ENCODE measurements at regions not wholly inside any gene's neighbourhood (a gene's known extent, or its start where the extent isn't known, plus 50 kb on each side); places are given as distances from the start of the nearest gene placed in this dataset.
"Not testable (repeated sequence)": the region's sequence is repeated elsewhere in the genome, so short reads cannot be mapped to it uniquely, and the experiment has no call there.

DNA sequence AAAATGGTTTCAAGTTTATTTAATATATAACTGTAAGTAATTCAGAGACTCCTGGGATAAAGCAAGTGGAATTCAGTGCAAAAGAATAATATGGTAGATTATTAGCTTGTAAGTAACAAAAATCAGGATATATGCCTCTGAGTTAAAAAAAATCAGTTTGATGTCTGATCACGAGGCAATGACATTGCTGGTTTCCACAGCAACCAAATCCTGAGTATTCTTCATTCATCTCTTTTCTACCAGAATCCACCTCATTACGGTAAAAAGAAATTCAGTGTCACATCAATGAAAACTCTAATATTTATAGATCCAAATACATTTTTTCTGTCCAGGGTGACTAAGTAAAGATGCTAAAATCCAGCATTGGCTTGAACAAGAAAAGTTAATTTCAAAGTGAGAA, 642.3 kb upstream of the TMPRSS15 start:
- DNase-seq: no peak
- POLR2A ChIA-PET: no interaction called here
- H3K9me3 Mint-ChIP-seq: peaks cover 18% of the 10 kb centered on the region
- H3K4me3 Mint-ChIP-seq: no peak overlapping the region
- no peaks in the 10 kb centered on the region for H3K36me3 Mint-ChIP-seq (ENCODE audit: low read depth)
- no peak overlapping the region for H3K27ac Mint-ChIP-seq
- CTCF ChIA-PET: no interaction called here
- H3K27me3 Mint-ChIP-seq: no peaks in the 10 kb centered on the region
- H3K4me1 Mint-ChIP-seq: no peaks in the 10 kb centered on the region

DNA sequence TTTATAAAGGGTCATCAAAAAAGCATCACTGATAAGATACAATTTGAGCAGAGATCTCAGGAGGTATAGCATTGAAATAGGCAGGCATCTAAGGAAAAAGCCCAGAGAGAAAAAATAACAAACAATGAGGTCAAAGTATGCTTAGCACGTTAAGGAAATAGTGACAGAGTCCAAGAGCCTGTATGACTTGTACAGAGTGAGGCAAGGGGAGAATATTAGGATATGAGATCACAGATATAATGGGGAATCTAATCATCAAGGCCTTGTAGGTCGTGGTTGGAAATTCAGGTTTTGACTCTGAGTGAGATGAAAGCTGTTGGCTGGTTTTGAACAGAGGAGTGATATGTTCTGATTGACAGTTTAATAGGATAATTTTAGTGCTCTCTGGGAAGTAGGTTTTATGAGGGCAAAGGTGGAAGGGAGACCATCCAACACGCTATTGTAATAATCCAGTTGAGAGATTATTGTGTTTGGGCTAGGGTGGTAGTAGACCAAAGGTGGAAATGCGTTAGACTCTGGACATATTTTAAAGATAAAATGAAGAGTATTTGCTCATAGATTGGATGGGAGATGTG, 644.6 kb upstream of the TMPRSS15 start:
- CTCF ChIA-PET: no interaction called here
- Mint-ChIP-seq H3K4me1 (no peaks in the 10 kb centered on the region), H3K27ac (no peak overlapping the region), H3K9me3 (peaks cover 12% of the 10 kb centered on the region), H3K4me3 (no peak overlapping the region), H3K27me3 (no peaks in the 10 kb centered on the region), H3K36me3 (ENCODE audit: low read depth) (no peaks in the 10 kb centered on the region)
- no peak for DNase-seq
- POLR2A ChIA-PET: no interaction called here

DNA sequence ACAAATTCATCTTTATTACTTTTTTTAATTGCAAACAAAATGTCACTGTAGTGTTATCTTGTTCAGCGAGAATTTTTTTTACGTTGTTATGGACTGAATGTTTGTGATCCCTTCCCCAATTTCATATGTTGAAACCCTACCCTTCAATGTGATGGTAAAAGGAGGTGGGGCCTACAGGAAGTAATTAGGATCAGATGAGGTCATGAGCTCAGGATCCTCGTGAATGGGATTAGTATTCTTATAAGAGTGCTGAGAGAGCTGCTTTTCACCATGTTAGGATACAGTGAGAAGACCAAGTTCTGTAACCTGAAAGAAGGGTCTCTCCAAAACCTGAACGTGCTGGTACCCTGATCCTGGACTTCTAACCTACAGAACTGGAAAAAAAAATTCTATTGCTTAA, 646.0 kb upstream of the TMPRSS15 start:
- ChIA-PET POLR2A (no interaction called here), CTCF (no interaction called here)
- H3K36me3 Mint-ChIP-seq (ENCODE audit: low read depth): no peaks in the 10 kb centered on the region
- no peak overlapping the region for H3K27ac Mint-ChIP-seq
- no peaks in the 10 kb centered on the region for H3K4me1 Mint-ChIP-seq
- DNase-seq: no peak
- no peak overlapping the region for H3K4me3 Mint-ChIP-seq
- peaks cover 10% of the 10 kb centered on the region for H3K9me3 Mint-ChIP-seq
- H3K27me3 Mint-ChIP-seq: no peaks in the 10 kb centered on the region

DNA sequence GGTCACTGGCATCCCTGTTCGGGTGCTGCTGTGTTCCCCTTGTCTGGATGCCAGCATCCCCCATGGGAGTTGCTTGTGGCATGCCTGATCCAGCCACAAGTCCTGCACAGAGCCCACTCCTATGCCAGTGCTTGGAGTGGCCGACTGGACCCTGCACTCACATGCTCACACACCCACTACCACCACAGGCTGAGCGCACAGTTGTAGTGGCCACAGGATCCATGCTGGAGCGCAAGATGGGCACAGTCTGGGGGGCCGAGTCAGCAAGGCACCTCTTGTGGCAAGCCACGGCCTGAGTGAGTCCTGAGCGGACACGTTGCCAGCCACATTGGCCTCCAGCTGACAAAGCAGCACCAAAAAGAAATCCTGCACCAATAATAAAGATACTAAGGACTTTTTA, 661.6 kb upstream of the TMPRSS15 start:
- Mint-ChIP-seq H3K27ac (no peak overlapping the region), H3K36me3 (ENCODE audit: low read depth) (no peaks in the 10 kb centered on the region), H3K4me1 (no peaks in the 10 kb centered on the region), H3K4me3 (no peak overlapping the region), H3K27me3 (no peaks in the 10 kb centered on the region), H3K9me3 (peaks cover 16% of the 10 kb centered on the region)
- ChIA-PET POLR2A (no interaction called here), CTCF (no interaction called here)
- no peak for DNase-seq

DNA sequence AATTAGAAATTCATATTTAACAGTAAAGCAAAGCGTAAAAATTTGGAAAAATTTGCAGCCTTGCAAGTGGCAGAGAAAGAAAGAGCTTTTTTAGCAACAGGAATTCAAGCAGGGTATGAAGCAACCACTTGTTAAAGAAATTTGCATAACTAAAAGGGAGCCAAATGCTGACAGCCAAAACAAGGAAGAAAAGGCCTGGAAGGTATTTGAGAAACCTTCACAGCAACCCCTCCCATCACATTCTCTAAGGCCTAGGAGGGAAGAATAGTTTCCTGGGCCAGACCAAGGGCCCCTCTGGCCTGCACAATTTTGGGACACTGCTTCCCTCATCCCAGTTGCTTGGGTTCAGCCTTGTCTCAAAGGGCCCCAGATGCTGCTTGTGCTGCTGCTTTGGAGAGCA, 672.4 kb upstream of the TMPRSS15 start:
- no peak overlapping the region for H3K4me3 Mint-ChIP-seq
- H3K27me3 Mint-ChIP-seq: no peaks in the 10 kb centered on the region
- H3K4me1 Mint-ChIP-seq: no peaks in the 10 kb centered on the region
- peaks cover 23% of the 10 kb centered on the region for H3K9me3 Mint-ChIP-seq
- H3K36me3 Mint-ChIP-seq (ENCODE audit: low read depth): no peaks in the 10 kb centered on the region
- DNase-seq: no peak
- H3K27ac Mint-ChIP-seq: no peak overlapping the region
- CTCF ChIA-PET: no interaction called here
- POLR2A ChIA-PET: no interaction called here

DNA sequence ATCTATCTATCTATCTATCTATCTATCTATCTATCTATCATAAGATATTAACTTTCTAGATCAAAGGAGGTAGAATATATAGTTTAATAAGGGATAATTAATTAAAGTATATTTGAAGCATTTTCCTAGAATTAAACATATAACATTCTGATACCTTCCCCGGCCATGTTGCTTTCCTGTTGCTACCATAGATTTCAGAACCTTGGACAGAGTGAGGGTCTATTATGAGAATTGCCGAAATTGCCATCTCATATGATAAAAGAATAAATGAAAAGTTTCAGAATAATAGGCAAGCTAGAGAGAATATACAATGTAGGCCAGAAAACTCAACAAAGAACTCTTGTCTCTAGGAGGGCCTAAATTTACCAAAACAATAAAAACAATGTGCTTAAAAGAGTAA, 706.1 kb upstream of the TMPRSS15 start:
- no peaks in the 10 kb centered on the region for H3K27me3 Mint-ChIP-seq
- H3K9me3 Mint-ChIP-seq: peaks cover 10% of the 10 kb centered on the region
- POLR2A ChIA-PET: no interaction called here
- no peak overlapping the region for H3K27ac Mint-ChIP-seq
- DNase-seq: no peak
- H3K4me3 Mint-ChIP-seq: no peak overlapping the region
- no peaks in the 10 kb centered on the region for H3K4me1 Mint-ChIP-seq
- CTCF ChIA-PET: no interaction called here
- no peaks in the 10 kb centered on the region for H3K36me3 Mint-ChIP-seq (ENCODE audit: low read depth)

DNA sequence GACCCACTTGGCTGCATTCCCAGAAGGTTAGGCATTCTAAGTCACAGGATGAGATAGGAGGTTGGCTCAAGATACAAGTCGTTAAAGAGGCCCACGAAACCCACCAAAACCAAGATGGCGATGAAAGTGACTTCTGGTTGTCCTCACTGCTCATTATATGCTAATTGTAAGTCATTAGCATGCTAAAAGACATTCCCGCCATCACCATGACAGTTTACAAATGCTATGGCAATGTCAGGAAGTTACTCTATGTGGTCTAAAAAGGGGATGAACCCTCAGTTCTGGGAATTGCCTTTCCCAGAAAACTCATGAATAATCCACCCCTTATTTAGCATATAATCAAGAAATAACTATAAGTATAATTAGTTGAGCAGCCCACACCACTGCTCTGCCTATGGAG, 715.7 kb upstream of the TMPRSS15 start:
- CTCF ChIA-PET; H3K4me1 Mint-ChIP-seq; DNase-seq; H3K27me3 Mint-ChIP-seq; POLR2A ChIA-PET; H3K4me3 Mint-ChIP-seq; H3K27ac Mint-ChIP-seq; H3K36me3 Mint-ChIP-seq (ENCODE audit: low read depth): not testable (repeated sequence)
- H3K9me3 Mint-ChIP-seq: peaks cover 20% of the 10 kb centered on the region

DNA sequence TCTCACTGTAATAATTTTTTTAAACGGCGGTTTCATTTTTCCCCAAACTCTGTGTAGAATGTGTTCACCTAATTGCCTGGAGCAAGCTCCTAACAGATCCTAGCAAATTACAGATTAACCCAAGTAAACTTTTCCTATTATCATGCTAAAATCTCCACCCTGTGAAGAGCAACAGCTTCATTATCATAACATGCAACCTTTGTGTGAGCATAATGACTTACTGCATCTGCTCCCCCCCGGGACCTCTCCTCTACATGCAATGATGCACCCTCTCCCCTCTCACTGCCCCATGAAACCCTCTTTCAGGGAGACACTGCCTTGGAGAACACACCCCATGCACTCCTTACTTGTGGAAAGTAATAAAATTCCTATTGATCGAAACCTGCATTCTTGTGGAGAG, 717.0 kb upstream of the TMPRSS15 start:
- POLR2A ChIA-PET: no interaction called here
- H3K27me3 Mint-ChIP-seq: no peaks in the 10 kb centered on the region
- peaks cover 15% of the 10 kb centered on the region for H3K9me3 Mint-ChIP-seq
- no peaks in the 10 kb centered on the region for H3K36me3 Mint-ChIP-seq (ENCODE audit: low read depth)
- CTCF ChIA-PET: no interaction called here
- no peak overlapping the region for H3K27ac Mint-ChIP-seq
- H3K4me1 Mint-ChIP-seq: no peaks in the 10 kb centered on the region
- no peak for DNase-seq
- no peak overlapping the region for H3K4me3 Mint-ChIP-seq

DNA sequence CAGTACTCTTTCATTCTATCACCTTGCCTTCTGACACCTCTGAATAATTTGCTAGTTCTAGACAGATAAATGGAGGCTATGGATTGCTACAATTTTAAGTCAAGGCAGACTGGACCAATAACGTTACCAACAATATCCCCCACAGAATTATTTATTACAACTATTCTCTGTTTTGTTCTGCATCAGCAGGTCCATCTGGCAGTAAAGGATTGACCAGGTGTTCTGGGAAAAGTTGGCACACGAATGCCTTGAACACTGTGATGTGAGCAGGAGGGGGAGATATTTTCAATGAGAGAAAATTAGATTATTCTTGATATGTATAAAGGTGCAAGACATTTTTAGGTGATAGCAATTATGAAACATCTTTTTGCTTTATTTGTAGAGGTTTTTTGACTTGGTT, 718.8 kb upstream of the TMPRSS15 start:
- Mint-ChIP-seq H3K36me3 (ENCODE audit: low read depth) (no peaks in the 10 kb centered on the region), H3K4me3 (no peak overlapping the region), H3K9me3 (peaks cover 17% of the 10 kb centered on the region), H3K27ac (no peak overlapping the region), H3K27me3 (no peaks in the 10 kb centered on the region), H3K4me1 (no peaks in the 10 kb centered on the region)
- no peak for DNase-seq
- CTCF ChIA-PET: no interaction called here
- POLR2A ChIA-PET: no interaction called here

DNA sequence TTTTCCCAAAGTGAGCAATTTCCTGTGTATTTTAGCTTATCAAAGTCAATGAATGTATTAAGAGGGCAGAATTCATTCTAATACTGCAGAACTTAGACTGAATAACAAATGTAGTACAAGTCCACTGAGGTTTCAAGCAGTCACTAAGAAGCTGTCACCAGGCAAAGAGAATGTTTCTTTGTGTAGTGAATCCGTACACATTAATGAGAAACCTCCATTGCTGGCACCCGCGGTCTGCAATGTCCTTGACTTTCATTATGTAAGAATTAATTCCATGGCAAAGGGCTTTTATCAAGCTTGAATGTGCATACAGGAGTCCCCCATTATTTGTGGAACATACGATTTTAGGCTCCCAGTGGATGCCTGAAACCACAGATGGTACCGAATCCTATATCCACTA, 719.5 kb upstream of the TMPRSS15 start:
- POLR2A ChIA-PET: no interaction called here
- H3K36me3 Mint-ChIP-seq (ENCODE audit: low read depth): no peaks in the 10 kb centered on the region

DNA sequence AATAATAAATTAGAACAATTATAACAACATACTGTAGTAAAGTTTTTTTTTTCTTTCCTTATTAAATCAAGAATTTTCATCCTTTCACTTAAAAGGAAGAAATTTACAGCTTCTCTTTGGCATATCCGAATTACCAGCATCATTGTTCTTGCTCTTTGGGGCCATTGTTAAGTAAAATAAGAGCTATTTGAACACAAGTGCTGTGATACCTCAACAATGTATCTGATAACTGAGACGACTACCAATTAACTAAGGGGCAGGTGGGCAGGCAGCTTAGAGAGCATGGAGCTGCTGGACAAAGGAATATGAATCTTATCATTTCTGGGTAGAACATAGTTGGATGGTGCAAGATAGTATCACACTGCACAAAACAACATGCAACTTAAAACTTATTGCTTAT, 719.9 kb upstream of the TMPRSS15 start:
- Mint-ChIP-seq H3K27me3 (no peaks in the 10 kb centered on the region), H3K27ac (no peak overlapping the region), H3K4me3 (no peak overlapping the region), H3K36me3 (ENCODE audit: low read depth) (no peaks in the 10 kb centered on the region), H3K4me1 (no peaks in the 10 kb centered on the region), H3K9me3 (peaks cover 14% of the 10 kb centered on the region)
- ChIA-PET POLR2A (no interaction called here), CTCF (no interaction called here)
- DNase-seq: no peak

More for the DNA sequence above, 719.5 kb upstream of the TMPRSS15 start:
- Mint-ChIP-seq H3K4me3 (no peak overlapping the region), H3K9me3 (peaks cover 16% of the 10 kb centered on the region), H3K27ac (no peak overlapping the region), H3K4me1 (no peaks in the 10 kb centered on the region), H3K27me3 (no peaks in the 10 kb centered on the region)
- DNase-seq: no peak
- CTCF ChIA-PET: no interaction called here

DNA sequence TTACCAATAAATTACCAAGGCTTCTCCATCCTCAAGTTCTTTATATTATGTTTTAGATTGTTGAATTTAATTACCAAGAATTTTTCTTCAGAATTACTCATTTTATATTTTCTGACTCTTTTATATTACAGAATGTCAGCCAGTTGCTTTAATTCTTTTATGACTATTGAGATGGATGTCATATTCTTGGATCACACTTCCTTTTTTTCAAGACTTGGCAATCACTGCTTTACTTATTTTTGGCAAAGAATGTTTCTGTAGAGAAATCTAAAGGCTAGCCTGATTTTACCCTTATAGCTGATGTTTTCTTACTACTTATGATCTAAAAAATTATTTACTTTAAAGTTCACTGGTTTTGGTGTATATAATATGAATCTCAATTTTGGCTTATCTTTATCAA, 721.1 kb upstream of the TMPRSS15 start:
- CTCF ChIA-PET: no interaction called here
- H3K27me3 Mint-ChIP-seq: no peaks in the 10 kb centered on the region
- DNase-seq: no peak
- H3K9me3 Mint-ChIP-seq: peaks cover 11% of the 10 kb centered on the region
- no peaks in the 10 kb centered on the region for H3K4me1 Mint-ChIP-seq
- H3K27ac Mint-ChIP-seq: no peak overlapping the region
- POLR2A ChIA-PET: no interaction called here
- no peaks in the 10 kb centered on the region for H3K36me3 Mint-ChIP-seq (ENCODE audit: low read depth)
- H3K4me3 Mint-ChIP-seq: no peak overlapping the region

DNA sequence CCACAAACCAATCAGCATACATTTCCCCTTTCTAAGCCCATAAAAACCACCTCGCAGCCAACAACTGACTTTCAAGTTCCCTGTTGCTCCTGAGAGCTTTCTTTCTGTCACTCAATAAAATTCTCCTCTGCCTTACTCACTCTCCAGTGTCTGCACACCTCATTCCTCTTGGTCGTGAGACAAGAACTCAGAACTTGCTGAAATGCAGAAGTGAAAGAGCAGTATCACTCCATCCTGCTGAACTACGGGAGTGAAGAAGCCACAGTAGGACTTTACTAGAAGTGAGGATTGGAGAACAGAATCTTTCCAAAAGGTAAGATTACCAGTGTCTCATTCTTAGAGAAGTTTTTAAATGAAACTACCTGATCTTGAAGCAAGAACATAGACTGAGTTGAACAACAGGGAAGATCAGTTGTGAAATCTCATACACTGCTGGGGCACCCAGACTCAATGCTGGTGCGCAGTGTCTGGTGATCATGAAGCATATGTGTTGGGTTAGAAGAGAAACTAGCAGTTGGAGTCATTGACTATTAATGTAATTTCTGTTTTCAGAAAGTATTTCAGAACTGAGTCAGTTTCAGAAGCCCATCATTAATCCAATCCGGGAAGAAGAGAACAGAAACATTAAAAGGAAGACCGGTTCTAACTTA, 726.9 kb upstream of the TMPRSS15 start:
- Mint-ChIP-seq H3K4me3 (no peak overlapping the region), H3K36me3 (ENCODE audit: low read depth) (no peaks in the 10 kb centered on the region), H3K4me1 (no peaks in the 10 kb centered on the region), H3K27me3 (no peaks in the 10 kb centered on the region), H3K27ac (no peak overlapping the region), H3K9me3 (peaks cover 11% of the 10 kb centered on the region)
- ChIA-PET CTCF (no interaction called here), POLR2A (no interaction called here)
- no peak for DNase-seq

DNA sequence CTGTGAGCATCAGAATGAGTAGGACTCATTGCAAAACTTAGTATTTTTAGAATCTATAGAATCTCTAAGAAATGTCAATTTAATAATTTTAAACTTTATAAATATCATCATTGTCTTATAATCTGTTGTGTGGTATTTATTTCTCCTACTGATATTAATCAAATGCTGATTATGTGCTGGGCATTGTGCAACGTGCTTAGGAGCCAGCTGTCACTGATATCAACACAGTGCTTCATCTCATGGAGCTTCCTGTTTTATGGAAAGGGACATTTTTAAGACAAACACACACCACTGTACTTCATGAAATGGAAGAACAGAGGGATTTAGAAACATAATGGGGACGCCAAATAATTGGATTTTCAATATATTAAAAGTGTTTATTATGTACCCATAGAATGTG, 737.9 kb upstream of the TMPRSS15 start:
- no peaks in the 10 kb centered on the region for H3K4me1 Mint-ChIP-seq
- CTCF ChIA-PET: no interaction called here

More for the DNA sequence above, 737.9 kb upstream of the TMPRSS15 start:
- Mint-ChIP-seq H3K27me3 (no peaks in the 10 kb centered on the region), H3K36me3 (ENCODE audit: low read depth) (no peaks in the 10 kb centered on the region), H3K27ac (no peak overlapping the region), H3K4me3 (no peak overlapping the region), H3K9me3 (peaks cover 15% of the 10 kb centered on the region)
- POLR2A ChIA-PET: no interaction called here
- no peak for DNase-seq

All from activated CD4-positive, alpha-beta memory T cell treated with anti-CD3 and anti-CD28 coated beads, Interleukin-2, amount 10 ng/mL, durations not matched to agents 7 days and 5 days (primary cell).